Right renal cortex interstitium (tissue), 3 donors: ENCODE measurements at regions not wholly inside any gene's neighbourhood (a gene's known extent, or its start where the extent isn't known, plus 50 kb on each side); places are given as distances from the start of the nearest gene placed in this dataset.
"Not testable (repeated sequence)": the region's sequence is repeated elsewhere in the genome, so short reads cannot be mapped to it uniquely, and the experiment has no call there.

ENCODE experiments used
- DNase-seq, 3 donors: peaks; one replicate each; pipeline ENCODE4 v3.0.0-alpha.2; 2013; ENCODE audit warnings: low read depth in 3 of 3, low spot score in 2 of 3

DNA sequence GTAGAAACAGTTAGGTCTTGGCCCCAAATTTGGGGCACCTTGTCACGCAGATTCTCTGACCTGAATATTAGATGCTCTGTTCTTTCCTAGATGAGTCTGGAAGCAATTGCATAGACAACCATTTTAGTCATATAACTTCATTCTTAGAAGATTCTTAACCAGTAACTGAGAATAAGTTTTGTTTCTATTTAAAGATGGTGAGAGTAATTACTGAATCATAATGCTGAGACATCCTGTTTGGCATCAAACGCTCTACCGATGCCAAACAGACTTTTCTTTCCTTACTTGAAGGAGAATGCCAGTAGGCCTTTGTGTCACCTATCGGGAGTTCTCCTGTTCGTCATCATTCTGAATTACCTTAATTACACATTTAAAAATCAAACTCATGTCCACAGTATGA is 131.6 kb upstream of the ID4 start:
- DNase-seq: no peak

DNA sequence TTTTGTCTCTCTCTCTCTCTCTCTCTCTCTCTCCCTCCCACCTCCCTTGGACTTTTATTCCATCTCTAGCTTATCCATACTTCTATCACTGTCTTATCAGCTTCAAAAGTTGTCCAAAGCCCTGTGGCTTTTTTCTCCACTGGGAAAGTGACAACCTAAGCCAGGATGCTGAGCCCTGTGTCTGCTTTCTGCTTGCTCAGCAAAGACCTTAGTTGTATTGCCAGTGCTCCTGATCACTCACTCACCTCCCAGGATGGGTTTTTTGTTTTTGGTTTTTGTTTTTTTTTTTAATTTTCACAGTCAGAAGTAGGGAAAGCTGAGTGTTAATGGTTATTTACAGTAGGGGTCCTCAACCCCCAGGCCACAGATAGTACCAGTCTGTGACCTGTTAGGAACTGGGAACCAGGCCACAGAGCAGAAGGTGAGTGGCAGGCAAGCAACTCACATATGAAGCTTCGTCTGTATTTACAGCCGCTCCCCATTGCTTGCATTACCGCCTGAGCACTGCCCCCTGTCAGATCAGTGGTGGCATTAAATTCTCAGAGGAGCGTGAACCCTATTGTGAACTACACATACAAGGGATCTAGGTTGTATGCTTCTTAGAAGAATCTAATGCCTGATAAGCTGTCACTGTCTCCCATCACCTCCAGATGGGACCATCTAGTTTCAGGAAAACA is 125.0 kb upstream of the ID4 start:
- DNase-seq: no peak

DNA sequence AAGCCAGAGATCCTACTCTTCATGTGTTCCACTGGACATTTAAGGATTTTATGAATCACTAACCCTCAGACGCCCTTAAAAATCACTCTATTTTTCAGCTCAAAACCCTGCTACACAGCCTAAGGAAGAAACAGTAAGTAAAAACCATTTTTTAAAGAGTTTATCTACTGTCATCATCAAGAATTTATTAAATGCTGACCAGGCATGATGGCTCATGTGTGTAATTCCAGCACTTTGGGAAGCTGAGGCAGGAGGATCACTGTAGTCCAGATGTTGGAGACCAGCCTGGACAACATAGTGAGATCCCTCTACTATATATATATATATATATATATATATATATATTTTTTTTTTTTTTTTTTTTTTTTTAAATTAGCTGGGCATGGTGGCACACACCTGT is 124.2 kb upstream of the ID4 start:
- DNase-seq: no peak

DNA sequence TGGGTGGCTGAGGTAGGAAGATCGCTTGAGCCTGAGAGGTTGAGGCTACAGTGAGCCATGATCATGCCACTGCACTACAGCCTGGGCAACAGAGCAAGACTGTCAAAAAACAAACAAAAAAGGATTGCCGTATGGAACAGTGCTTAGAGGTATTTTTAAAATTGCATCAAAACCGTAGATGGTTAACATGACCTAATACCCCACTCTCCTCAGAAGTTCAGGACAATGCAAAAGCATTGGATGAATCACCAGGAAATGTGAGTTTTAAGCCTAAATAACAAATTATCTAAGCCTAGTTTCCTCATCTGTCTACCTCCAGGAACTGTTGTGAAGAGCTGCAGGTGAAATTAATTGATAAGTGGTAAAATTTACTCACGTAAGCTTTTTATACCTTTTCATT is 123.8 kb upstream of the ID4 start:
- DNase-seq: no peak

DNA sequence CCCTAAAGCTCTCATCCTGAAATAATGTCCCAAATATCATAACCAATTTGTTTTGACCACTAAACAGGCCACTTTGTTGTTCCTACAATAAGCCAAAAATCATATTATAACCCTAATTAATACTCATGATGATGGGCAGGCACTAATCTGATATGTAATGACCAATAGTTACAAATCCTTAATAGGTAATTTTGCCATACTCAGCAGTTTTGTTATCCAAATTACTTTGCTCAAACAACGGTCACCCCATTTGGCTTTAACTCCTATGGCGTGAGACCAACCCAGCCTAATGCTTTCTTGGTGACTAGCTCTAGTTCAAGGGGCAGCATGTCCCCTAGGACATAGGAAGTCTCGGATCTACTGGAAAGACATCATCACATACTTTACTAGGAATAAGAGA is 123.2 kb upstream of the ID4 start:
- no peak for DNase-seq

DNA sequence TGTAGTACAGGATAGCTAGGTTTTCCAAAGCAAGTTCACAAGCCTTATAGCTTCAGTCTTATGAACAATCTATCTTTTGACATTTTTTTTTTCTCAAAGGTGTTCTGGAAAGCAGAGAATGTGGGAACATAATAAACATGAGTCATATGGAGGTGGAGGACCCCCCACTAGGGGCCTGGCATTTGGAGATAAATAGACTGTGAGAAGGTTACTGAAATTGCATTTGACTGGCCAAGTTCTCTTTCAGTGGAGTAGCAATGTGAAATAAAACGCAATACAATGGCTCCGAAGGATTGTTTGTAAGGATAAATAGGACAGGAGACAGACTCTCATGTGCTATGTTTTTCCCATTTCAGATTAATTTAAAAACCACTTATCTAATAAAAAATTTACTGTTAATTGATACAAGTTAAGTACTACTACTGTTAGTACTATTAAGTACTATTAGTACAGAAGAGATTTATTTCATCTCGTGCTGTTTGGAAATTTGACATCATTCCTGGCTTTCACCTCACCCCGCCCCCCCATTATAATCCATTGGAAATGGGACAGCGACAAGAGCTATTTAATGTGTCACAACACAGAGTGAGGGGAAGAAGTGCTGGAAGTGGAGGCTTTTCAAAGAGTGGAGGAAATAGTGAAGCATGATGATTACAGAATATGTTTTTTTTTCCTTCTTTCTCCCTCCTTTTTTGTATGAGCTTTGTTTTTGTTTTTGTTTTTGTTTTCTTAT is 122.6 kb upstream of the ID4 start:
- no peak for DNase-seq

DNA sequence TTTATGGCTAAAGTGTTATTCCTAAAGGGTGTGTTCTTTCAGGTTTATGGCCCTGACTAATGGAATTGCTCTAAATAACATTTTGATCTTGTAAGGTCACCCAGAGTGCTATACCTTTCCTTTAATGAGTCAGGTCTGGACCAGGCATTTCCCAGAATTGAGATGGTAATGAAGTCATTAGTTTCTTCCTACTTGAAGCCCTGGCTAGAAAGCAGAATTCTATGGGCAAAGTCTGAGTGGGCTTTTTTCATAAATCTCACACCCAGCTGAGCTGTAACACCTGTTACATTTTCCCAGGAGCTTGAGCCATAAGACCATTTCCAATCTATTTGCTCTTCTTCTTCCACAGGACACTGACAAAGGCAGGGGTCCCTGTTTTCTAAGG is 122.0 kb upstream of the ID4 start:
- DNase-seq: no peak

DNA sequence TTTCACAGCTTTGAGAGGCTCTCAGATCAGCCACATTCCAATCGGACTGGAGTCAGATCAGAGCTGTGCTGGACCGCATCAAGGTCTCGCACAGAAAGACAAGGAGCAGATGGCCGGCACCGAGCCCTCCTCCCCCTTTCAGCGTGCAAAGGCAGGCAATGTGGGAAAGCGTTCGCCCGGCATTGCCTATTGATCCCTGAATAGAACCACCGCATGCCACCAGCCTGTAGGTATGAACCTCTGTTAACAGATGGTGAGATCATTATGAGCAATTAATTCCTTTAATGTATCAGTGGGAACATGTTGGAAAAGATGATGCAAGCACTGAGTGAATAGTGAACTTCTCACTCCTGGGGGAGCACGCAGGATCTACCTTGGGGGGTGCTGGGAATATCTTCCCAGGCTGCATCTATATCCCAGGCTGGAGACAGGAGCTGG is 117.5 kb upstream of the ID4 start:
- DNase-seq: peak in 1 of 3 donors; percentile 41

DNA sequence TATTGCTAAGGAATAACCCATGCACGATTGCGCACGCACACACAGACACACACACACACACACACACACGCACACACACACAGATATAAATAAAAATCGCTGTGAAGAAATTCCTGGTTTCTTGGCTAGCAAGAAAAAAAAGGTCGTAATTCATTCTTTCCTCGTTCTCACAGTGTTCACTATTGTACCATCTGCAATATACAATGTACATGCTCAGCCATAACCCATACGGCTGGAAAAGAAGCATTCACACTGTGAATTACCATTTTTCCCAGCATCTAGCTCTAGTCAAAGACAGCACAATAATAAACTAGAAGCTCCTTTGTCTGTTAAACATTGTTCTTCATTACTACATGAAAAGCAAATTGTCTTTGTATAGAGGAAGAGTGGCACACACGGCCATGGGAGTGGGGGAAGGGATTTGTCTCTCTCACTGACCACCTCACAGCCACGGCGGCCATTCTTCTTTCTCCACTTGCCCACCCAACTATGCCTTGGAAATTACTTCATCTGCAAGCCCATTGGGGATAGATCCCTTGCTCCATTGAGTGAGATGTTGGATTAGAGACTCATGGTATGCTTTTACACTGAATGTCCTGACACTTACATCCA is 115.3 kb upstream of the ID4 start:
- DNase-seq: no peak

DNA sequence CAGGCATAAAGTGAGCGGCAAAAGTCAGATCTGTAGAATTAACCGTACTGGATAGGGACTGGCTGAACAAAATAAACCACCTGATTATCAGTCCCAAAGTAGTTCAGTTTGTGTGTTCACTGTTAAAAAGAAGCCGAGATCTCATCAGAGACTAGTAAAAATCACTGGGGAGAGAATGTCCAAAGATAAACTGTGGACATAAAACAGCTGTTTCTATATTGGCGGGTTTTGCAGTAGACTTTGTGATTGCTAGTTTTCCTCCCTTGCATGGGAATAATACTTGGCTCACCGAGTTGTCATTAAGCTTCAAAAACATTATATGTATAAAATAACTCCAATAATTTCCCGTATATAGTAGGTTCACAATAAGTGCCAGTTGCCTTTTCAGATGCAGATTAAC is 114.2 kb upstream of the ID4 start:
- DNase-seq: no peak

DNA sequence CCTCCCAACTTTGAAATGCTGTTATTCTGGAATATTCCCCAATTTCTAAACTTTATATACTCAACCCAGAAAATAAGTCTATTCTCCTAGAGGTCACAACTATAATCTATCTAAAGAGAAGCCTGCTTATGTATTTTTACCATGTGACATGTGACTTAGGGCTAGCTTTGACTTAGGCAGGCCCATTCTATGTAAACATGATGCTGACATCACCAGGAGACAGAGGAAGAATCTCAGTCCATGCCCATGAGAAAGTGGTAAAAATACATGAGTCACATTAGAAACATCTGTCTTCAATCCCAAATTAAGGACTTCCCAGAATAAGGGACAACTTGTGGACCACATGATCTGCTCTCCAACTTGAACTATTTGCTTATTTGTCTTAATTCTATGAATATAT is 113.6 kb upstream of the ID4 start:
- no peak for DNase-seq

DNA sequence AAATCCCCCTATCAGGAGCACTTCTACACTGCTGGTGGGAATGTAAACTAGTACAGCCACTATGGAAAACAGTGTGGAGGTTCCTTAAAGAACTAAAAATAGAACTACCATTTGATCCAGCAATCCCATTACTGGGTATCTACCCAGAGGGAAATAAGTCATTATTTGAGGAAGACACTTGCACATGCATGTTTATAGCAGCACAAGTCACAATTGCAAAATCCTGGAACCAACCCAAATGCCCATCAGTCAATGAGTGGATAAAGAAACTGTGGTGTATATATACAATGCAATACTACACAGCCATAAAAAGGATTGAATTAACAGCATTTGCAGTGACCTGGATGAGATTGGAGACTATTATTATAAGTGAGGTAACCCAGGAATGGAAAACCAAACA is 111.7 kb upstream of the ID4 start:
- DNase-seq: not testable (repeated sequence)

DNA sequence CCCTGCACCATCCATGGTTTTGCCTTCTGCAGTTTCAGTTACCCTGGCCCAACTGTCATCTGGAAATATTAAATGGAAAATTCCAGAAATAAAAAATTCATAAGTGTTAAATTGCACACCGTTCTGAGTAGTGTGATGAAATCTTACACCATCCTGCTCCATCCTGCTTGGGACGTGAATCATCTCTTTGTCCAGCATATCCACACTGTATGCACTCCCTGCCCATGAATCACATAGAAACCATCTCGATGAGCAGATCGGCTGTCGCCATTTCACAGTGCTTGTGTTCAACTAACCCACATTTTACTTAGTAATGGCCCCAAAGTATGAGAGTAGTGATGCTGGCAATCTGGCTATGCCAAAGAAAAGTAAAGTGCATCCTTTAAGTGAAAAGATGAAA is 105.9 kb upstream of the ID4 start:
- no peak for DNase-seq

DNA sequence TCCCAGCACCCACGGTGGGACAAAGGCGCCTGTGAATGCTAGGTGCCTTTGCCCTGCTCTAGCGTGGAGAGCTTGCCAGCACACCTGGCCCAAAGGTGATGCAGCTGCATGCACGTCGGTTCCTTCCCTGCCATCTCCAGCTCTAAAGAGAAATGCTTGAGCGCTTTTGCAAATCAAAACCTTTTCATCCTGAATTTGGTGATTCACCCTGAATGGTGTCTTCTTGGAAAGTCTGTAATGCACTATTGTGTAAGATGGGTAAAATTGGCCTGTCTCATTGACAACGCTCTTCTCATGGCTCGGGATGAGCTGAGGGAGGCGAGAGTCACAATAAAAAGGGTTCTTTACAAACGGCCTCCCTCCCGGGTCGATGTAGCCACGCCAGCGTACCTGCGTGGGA is 103.1 kb upstream of the ID4 start:
- DNase-seq: no peak

DNA sequence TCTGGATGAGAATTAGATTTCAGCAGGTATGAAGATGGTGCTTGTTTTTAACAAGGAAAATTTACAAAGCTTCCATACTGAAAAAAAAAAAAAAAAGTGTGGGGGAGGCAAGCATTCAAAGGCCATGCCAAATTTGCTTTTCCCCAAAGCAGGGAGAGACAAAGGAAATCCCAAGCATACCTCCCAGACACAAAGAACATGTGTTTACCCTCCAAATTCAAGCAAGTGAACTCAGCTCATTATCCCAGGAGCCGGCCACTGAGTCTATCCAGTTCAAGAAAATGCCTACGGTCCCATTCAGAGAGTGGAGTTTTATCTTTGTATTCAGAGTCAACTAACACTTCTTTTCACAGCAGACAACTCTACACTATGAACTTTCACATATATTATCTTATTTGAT is 102.7 kb upstream of the ID4 start:
- DNase-seq: no peak

DNA sequence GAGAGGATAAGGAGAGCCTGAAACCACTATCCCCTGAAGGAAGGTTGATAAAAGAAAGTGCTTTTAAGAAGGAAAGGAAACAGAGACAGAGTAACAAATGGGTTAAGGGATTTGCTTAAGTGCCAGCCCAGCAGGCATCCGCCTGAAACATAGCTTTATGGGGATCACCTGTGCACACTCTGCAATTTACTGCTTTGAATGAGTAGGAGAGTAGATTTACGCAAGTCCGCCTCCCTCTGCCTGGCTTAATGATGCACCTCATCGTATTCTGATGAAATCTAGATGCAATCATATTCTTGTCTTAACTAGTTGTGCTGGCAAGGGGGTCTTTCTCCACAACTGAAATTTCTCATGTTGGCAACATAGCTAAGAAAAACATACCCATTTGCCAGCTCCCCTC is 101.1 kb upstream of the ID4 start:
- no peak for DNase-seq

DNA sequence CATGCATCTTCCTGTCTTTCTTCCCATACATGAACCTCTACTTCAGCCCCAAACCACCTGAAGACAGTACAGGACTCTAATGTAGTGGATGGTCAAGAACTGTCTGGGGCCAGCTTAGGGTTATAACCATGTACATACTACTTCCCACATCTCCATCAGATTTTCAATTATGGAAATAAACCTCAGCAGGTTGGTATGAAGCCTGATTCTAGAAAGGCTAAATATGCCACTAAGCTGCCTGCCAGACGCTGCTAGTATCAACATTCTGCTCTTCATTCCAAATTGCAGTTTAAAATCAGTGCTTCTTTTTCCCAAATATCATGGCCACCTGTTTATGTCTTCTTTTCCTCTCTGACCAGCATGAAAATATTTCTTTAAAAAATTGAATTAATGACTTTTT is 99.2 kb upstream of the ID4 start:
- no peak for DNase-seq

DNA sequence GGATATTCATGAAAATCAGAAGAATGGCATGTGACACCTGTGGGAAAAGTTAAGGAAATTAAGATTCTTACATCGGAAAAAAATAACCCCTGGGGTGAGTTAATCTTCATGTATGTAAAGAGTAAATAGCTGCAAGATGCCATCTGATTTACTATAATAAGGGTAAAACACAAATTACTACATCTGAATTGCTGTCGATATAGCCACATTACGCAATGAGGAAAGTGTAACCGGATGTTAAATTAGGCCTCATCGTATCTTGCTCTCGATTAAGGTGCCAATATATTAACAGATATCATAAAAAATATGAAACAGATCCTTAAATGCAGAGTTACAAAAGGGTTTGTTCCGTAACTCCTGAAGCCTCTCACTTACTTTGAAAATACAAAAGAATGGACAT is 87.4 kb upstream of the ID4 start:
- DNase-seq: no peak

DNA sequence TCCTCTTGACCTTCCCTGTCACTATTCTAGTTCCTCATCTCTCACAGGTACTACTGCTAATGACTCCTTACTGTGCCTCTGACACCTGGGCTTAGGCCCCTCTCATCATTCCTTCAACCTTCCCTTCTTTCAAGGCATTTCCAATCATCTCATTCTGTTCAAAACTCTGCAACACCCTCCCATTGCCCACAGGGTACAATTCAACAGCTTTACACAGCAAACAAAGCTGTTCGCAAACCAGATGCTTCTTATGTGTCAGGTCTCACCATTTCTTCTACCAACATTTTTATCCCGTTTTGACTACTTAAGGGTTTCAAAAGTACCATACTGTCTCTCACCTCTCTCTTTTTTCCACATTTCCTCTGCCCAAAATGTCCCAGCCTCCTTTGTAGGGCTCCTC is 84.4 kb upstream of the ID4 start:
- DNase-seq: no peak

DNA sequence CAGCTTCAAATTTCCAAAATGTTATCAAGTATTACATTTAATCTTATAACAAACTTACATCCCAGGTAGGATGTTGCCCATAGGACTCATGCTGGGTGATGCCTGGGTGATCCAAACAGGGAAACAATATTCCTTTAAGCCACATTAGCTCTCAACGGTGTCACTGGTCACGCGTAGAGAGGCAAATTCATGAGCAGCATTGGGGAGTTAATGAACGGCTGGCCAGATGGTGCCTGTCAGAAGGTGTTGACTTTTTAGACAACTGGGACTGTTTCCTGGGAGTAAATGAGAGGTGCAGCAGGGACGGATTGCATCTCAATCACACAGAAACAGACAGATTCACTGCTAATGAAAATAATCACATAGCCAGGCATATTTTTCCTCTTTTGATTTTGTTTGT is 83.3 kb upstream of the ID4 start:
- peak; percentile 47 to 63 (median 48) for DNase-seq

DNA sequence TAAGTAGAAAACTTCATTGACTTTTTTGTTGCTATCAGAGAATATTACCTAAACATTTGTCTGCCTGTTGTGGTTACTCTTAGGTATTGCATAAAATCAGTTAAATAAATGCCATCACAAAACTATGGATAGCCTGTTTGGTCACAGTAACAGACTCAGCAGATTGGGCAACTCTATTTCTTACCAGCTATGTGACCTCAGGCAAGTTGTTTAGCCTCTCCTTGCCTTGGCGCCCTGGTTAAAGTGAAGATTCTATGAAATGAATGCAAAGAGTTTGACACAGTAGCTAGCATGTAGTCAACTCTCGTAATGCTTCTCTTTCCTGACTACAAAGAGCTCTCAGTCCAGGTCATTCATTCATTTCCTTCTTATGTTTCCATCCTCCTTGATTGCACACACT is 82.5 kb upstream of the ID4 start:
- DNase-seq: no peak

DNA sequence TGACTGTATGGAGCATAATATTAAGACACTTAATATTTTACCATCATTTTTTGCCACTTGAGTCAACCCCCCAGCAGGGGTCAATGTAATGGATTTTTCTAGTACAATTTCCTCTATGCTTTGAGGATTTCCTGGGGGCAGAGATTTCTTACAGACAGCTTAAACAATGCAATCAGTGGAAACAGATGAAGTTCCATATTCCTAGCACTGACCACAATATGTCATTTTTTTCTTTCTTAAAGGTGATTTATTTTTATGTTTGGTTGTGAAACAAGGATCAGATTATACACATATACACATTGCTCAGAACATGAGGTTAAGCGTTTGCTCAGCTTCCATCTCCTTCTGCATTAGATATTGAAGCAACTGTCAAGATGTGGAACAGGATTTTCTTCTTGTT is 82.0 kb upstream of the ID4 start:
- no peak for DNase-seq
